ENCODE measurements at regions not wholly inside any gene's neighbourhood (a gene's known extent, or its start where the extent isn't known, plus 50 kb on each side); places are given as distances from the start of the nearest gene placed in this dataset.

GRCh38 chr2:128986026-128986715, 667.5 kb upstream of the HS6ST1 start:
- no peaks in the 10 kb centered on the region for H3K27me3 ChIP-seq (replicated peaks)
- H3K27ac ChIP-seq: no peak overlapping the region
- DNase-seq: no peak
- no peak overlapping the region for H3K4me3 ChIP-seq (ENCODE audit: low read depth, low read length)
- in situ Hi-C loops (cut with HindIII; ENCODE audit: low pct_ligation_motif_present, low sequenced_read_pairs): no loop called here
- no peaks in the 10 kb centered on the region for H3K36me3 ChIP-seq (replicated peaks)
- no peak for TF ChIP-seq CTCF (IDR thresholded peaks at IDR 0.05; ENCODE audit: low read depth, low read length, missing control alignments)

- in situ Hi-C loops (cut with HindIII; ENCODE audit: low pct_ligation_motif_present, low sequenced_read_pairs): no loop called here
- H3K27ac ChIP-seq: no peak overlapping the region
Measured at GRCh38 chr2:128986867-128987268, 668.2 kb upstream of the HS6ST1 start.

GRCh38 chr2:128988326-128988725, 669.7 kb upstream of the HS6ST1 start:
- no peaks in the 10 kb centered on the region for H3K36me3 ChIP-seq (replicated peaks)
- TF ChIP-seq CTCF (IDR thresholded peaks at IDR 0.05; ENCODE audit: low read depth, low read length, missing control alignments): no peak
- no peak overlapping the region for H3K27ac ChIP-seq
- in situ Hi-C loops (cut with HindIII; ENCODE audit: low pct_ligation_motif_present, low sequenced_read_pairs): no loop called here
- no peaks in the 10 kb centered on the region for H3K27me3 ChIP-seq (replicated peaks)
- H3K4me3 ChIP-seq (ENCODE audit: low read depth, low read length): no peak overlapping the region
- DNase-seq: no peak

More at GRCh38 chr2:128986867-128987268, 668.2 kb upstream of the HS6ST1 start:
- Histone ChIP-seq H3K27me3 (replicated peaks) (no peaks in the 10 kb centered on the region), H3K4me3 (ENCODE audit: low read depth, low read length) (no peak overlapping the region), H3K36me3 (replicated peaks) (no peaks in the 10 kb centered on the region)
- no peak for TF ChIP-seq CTCF (IDR thresholded peaks at IDR 0.05; ENCODE audit: low read depth, low read length, missing control alignments)
- DNase-seq: no peak

- no peak for TF ChIP-seq CTCF (IDR thresholded peaks at IDR 0.05; ENCODE audit: low read depth, low read length, missing control alignments)
- DNase-seq: no peak
- no peaks in the 10 kb centered on the region for H3K36me3 ChIP-seq (replicated peaks)
- H3K4me3 ChIP-seq (ENCODE audit: low read depth, low read length): no peak overlapping the region
- no peak overlapping the region for H3K27ac ChIP-seq
- in situ Hi-C loops (cut with HindIII; ENCODE audit: low pct_ligation_motif_present, low sequenced_read_pairs): no loop called here
- H3K27me3 ChIP-seq (replicated peaks): no peaks in the 10 kb centered on the region
Measured at GRCh38 chr2:128988967-128989366, 670.3 kb upstream of the HS6ST1 start.

- no peak overlapping the region for H3K4me3 ChIP-seq (ENCODE audit: low read depth, low read length)
- no peak for DNase-seq
- no peak overlapping the region for H3K27ac ChIP-seq
- in situ Hi-C loops (cut with HindIII; ENCODE audit: low pct_ligation_motif_present, low sequenced_read_pairs): no loop called here
- TF ChIP-seq CTCF (IDR thresholded peaks at IDR 0.05; ENCODE audit: low read depth, low read length, missing control alignments): no peak
- no peaks in the 10 kb centered on the region for H3K27me3 ChIP-seq (replicated peaks)
- H3K36me3 ChIP-seq (replicated peaks): no peaks in the 10 kb centered on the region
Measured at GRCh38 chr2:128995086-128995485, 676.4 kb upstream of the HS6ST1 start.

- H3K27ac ChIP-seq: no peak overlapping the region
- in situ Hi-C loops (cut with HindIII; ENCODE audit: low pct_ligation_motif_present, low sequenced_read_pairs): no loop called here
- no peak for DNase-seq
- TF ChIP-seq CTCF (IDR thresholded peaks at IDR 0.05; ENCODE audit: low read depth, low read length, missing control alignments): no peak
- no peaks in the 10 kb centered on the region for H3K36me3 ChIP-seq (replicated peaks)
- no peaks in the 10 kb centered on the region for H3K27me3 ChIP-seq (replicated peaks)
- no peak overlapping the region for H3K4me3 ChIP-seq (ENCODE audit: low read depth, low read length)
Measured at GRCh38 chr2:128996078-128996477, 677.4 kb upstream of the HS6ST1 start.

All from brain microvascular endothelial cell (primary cell).